NCI-H187 treated with DMSO at 0.1 percent for 48 hours (cell line): ENCODE measurements at regions not wholly inside any gene's neighbourhood (a gene's known extent, or its start where the extent isn't known, plus 50 kb on each side); places are given as distances from the start of the nearest gene placed in this dataset.
"Not testable (repeated sequence)": the region's sequence is repeated elsewhere in the genome, so short reads cannot be mapped to it uniquely, and the experiment has no call there.

ENCODE experiments used
- DNase-seq: peaks from one replicate; lab custom pipeline; 2025; lab: John Stamatoyannopoulos, UW

GRCh38 chr15:98526094-98526493 lies 122.2 kb upstream of the IGF1R start:
- DNase-seq, result no peak

DNA sequence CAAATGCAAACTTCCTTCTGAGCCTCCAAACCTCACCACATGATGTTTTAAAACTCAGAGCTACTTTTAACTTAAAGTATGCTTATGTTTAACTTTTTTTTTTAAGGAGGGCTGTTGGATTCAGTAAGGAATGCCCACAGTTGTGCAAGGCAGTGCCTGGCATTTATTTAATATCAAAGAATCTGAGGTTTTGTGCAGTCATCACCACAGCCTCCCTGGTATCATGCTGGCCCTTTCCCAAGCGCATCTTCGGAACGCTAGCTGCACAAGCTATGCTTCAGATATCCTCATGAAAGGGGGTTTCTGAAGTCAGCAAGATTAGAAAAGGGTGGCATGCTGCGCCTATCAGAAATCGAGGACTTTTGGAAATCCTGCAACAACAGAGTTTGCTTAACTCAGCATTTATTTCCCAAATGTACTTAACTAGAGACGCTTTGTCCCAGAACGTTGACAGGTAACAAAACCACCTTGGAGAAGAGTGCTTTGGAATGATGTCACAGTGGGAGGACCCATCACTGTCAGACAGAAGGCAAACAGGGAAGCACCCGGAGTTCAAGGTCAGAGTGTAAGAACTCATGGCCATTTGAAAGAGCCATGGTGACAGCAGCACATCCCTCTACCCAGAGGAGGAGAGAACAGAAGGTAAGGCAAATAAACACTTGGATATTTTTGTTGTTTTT lies 120.2 kb upstream of the IGF1R start:
- DNase-seq, result no peak

GRCh38 chr15:98529205-98530145 lies 118.9 kb upstream of the IGF1R start:
- DNase-seq, result no peak

- no peak for DNase-seq
These were observed 117.8 kb upstream of the IGF1R start for GRCh38 chr15:98530570-98530969.

DNA sequence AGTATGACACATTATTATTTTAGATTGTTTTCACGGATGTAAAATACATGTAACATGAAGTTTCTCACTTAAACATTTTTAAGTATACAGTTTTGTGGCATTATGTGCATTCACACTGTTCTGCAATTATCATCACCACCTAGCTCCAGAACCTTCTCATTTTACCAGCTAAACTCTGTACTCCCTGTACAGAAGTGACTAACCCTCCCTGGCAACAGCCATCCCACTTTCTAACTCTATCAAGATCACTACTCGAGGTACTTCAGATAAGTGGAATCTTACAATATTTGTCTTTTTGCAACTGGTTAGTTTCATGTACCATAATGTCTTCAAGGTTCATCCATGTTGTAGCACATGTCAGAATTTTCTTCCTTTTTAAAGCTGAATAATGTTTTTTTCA lies 116.3 kb upstream of the IGF1R start:
- DNase-seq, result no peak

DNA sequence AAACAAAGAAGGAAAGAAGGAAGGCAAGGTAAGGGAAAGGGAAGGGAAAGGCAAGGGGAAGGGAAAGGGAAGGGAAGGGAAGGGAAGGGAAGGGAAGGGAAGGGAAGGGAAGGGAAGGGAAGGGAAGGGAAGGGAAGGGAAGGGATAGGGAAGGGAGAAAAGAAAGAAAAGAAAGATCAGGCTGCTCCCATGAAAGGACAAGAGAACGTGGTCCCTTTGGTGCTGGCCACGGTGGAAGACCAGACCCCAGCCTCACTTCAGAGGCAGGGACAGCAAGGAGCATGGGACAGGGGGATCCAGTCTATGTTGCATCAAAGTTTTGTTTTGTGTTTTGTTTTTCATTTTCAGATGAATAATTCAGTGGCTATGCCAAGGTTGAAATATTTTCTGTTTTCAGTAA lies 111.4 kb upstream of the IGF1R start:
- no peak for DNase-seq

- DNase-seq, result no peak
These were observed 110.8 kb upstream of the IGF1R start for GRCh38 chr15:98537516-98538060.

DNA sequence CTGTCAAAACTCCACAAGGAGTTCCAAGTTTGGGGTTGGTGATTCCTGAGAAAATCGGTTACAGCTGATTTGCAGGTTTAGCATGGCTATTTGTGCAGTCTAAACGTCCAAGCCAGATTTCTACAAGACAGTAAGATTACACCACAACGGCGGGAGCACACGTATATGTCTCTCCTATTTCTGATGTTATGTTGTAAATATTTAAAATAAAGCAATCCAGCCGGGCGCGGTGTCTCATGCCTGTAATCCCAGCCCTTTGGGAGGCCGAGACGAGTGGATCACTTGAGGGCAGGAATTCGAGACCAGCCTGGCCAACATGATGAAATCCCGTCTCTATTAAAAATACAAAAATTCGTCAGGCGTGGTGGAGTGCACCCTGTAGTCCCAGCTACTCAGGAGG lies 106.8 kb upstream of the IGF1R start:
- DNase-seq, result no peak

- DNase-seq, result no peak
These were observed 105.1 kb upstream of the IGF1R start for GRCh38 chr15:98543237-98543636.

GRCh38 chr15:98546329-98546728 lies 102.0 kb upstream of the IGF1R start:
- DNase-seq, result no peak

- peak; percentile 48 for DNase-seq
These were observed 101.1 kb upstream of the IGF1R start for GRCh38 chr15:98547275-98547674.

GRCh38 chr15:98547741-98548138 lies 100.6 kb upstream of the IGF1R start:
- DNase-seq, result no peak

- DNase-seq, result no peak
These were observed 100.0 kb upstream of the IGF1R start for GRCh38 chr15:98548139-98548971.

- no peak for DNase-seq
These were observed 99.3 kb upstream of the IGF1R start for GRCh38 chr15:98549003-98549402.

DNA sequence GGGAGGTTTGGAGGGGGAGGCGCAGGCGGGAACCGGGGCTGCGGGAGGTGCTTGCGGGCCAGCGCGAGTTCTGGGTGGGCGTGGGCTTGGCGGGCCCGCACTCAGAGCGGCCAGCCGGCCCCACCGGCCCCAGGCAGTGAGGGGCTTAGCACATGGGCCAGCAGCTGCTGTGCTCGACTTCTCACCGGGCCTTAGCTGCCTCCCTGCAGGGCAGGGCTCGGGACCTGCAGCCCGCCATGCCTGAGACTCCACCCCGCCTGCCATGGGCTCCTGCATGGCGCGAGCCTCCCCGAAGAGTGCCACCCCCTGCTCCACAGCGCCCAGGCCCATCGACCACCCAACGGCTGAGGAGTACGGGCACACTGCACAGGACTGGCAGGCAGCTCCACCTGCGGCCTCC lies 98.6 kb upstream of the IGF1R start:
- no peak for DNase-seq

- DNase-seq, result not testable (repeated sequence)
These were observed 98.0 kb upstream of the IGF1R start for GRCh38 chr15:98550363-98550762.

GRCh38 chr15:98551936-98552562 lies 96.3 kb upstream of the IGF1R start:
- no peak for DNase-seq

GRCh38 chr15:98554272-98555172 lies 93.8 kb upstream of the IGF1R start:
- DNase-seq, result no peak

GRCh38 chr15:98555173-98555515 lies 93.2 kb upstream of the IGF1R start:
- DNase-seq, result no peak

- no peak for DNase-seq
These were observed 92.0 kb upstream of the IGF1R start for GRCh38 chr15:98556321-98556720.

GRCh38 chr15:98560338-98560737 lies 88.0 kb upstream of the IGF1R start:
- DNase-seq, result no peak
